GM21526 (cell line): ENCODE measurements at regions not wholly inside any gene's neighbourhood (a gene's known extent, or its start where the extent isn't known, plus 50 kb on each side); places are given as distances from the start of the nearest gene placed in this dataset.

Experiments used
- ATAC-seq: cut with Tn5 transposase; IDR thresholded peaks from one replicate; pipeline ENCODE4 v1.9.1; 2021; ENCODE audit warnings: moderate library complexity; ENCODE audit not compliant: unreplicated experiment, low FRiP score

GRCh38 chr11:42161886-42162285 lies 702.4 kb upstream of the LRRC4C start:
- ATAC-seq, result no peak

- no peak for ATAC-seq
Observed at GRCh38 chr11:42169191-42169590, 709.7 kb upstream of the LRRC4C start.

- ATAC-seq, result no peak
Observed at GRCh38 chr11:42170601-42171000, 711.1 kb upstream of the LRRC4C start.

GRCh38 chr11:42171046-42171445 lies 711.6 kb upstream of the LRRC4C start:
- no peak for ATAC-seq

GRCh38 chr11:42172441-42172840 lies 713.0 kb upstream of the LRRC4C start:
- ATAC-seq, result no peak

- no peak for ATAC-seq
Observed at GRCh38 chr11:42175203-42175602, 715.8 kb upstream of the LRRC4C start.

- ATAC-seq, result no peak
Observed at GRCh38 chr11:42179216-42179615, 719.8 kb upstream of the LRRC4C start.

GRCh38 chr11:42195289-42196013 lies 736.0 kb upstream of the LRRC4C start:
- no peak for ATAC-seq

- no peak for ATAC-seq
Observed at GRCh38 chr11:42200311-42200710, 740.9 kb upstream of the LRRC4C start.

- ATAC-seq, result no peak
Observed at GRCh38 chr11:42201603-42202148, 742.2 kb upstream of the LRRC4C start.

GRCh38 chr11:42205518-42205917 lies 746.1 kb upstream of the LRRC4C start:
- ATAC-seq, result no peak

- no peak for ATAC-seq
Observed at GRCh38 chr11:42225664-42226063, 766.2 kb upstream of the LRRC4C start.

- no peak for ATAC-seq
Observed at GRCh38 chr11:42232673-42233072, 773.2 kb upstream of the LRRC4C start.

- no peak for ATAC-seq
Observed at GRCh38 chr11:42234451-42234951, 775.0 kb upstream of the LRRC4C start.

- ATAC-seq, result no peak
Observed at GRCh38 chr11:42237701-42238235, 778.3 kb upstream of the LRRC4C start.

- no peak for ATAC-seq
Observed at GRCh38 chr11:42239188-42239587, 779.7 kb upstream of the LRRC4C start.

- no peak for ATAC-seq
Observed at GRCh38 chr11:42243385-42243784, 783.9 kb upstream of the LRRC4C start.

- ATAC-seq, result no peak
Observed at GRCh38 chr11:42244376-42244775, 784.9 kb upstream of the LRRC4C start.

- ATAC-seq, result no peak
Observed at GRCh38 chr11:42249401-42249800, 789.9 kb upstream of the LRRC4C start.

GRCh38 chr11:42249956-42250355 lies 790.5 kb upstream of the LRRC4C start:
- no peak for ATAC-seq

GRCh38 chr11:42251984-42252383 lies 792.5 kb upstream of the LRRC4C start:
- no peak for ATAC-seq

- ATAC-seq, result no peak
Observed at GRCh38 chr11:42253156-42253555, 793.7 kb upstream of the LRRC4C start.
